MCF 10A (cell line): ENCODE measurements at regions not wholly inside any gene's neighbourhood (a gene's known extent, or its start where the extent isn't known, plus 50 kb on each side); places are given as distances from the start of the nearest gene placed in this dataset.

Source experiments
- BruUV-seq: library from RNA; stranded (reverse); fragments of 400-500 nt; replicated peaks from 2 replicates; lab custom pipeline; 2021; lab: Mats Ljungman, UMichigan
- CTCF ChIA-PET: fragments of 300-600 bp; sonication (Branson Sonifier 250); formaldehyde crosslinking; extraction: SDS; loops from one replicate; lab custom pipeline; 2021; ENCODE audit warnings: antibody characterized with exemption, inconsistent platforms; lab: Yijun Ruan, JAX
- POLR2A ChIA-PET: fragments of 300-600, 350-650 bp; sonication (Branson Sonifier 250); formaldehyde crosslinking; extraction: SDS; loops from one replicate; lab custom pipeline; 2020; ENCODE audit warnings: antibody characterized with exemption, inconsistent platforms; lab: Yijun Ruan, JAX
- DNase-seq: peaks from one replicate; pipeline ENCODE4 v3.0.0-alpha.2; 2018; ENCODE audit not compliant: unreplicated experiment
- H3K27ac Mint-ChIP-seq: one replicate; pipeline ENCODE4 v1.8.0; 2022; ENCODE audit warnings: mild to moderate bottlenecking, low read depth, mixed read lengths; ENCODE audit not compliant: unreplicated experiment
- H3K27me3 Mint-ChIP-seq: one replicate; pipeline ENCODE4 v1.8.0; 2022; ENCODE audit warnings: mixed read lengths; ENCODE audit not compliant: insufficient read depth, unreplicated experiment
- H3K36me3 Mint-ChIP-seq: one replicate; pipeline ENCODE4 v1.8.0; 2022; ENCODE audit warnings: mild to moderate bottlenecking, moderate library complexity, mixed read lengths; ENCODE audit not compliant: insufficient read depth, unreplicated experiment
- H3K4me1 Mint-ChIP-seq: one replicate; pipeline ENCODE4 v1.8.0; 2022; ENCODE audit warnings: mixed read lengths; ENCODE audit not compliant: insufficient read depth, unreplicated experiment
- H3K4me3 Mint-ChIP-seq: one replicate; pipeline ENCODE4 v1.8.0; 2022; ENCODE audit warnings: mild to moderate bottlenecking, moderate library complexity, mixed read lengths; ENCODE audit not compliant: unreplicated experiment
- H3K9me3 Mint-ChIP-seq: one replicate; pipeline ENCODE4 v1.8.0; 2022; ENCODE audit warnings: mixed read lengths; ENCODE audit not compliant: unreplicated experiment
- intact Hi-C: fragments of 100-400 bp; cut with micrococcal nuclease; formaldehyde crosslinking; loops from 2 replicates; pipeline ENCODE4 v1.14.1; 2022
- TF ChIP-seq, protein P1 (sequence below): fragments of 200-600 bp; IDR thresholded peaks from one replicate; pipeline ENCODE4 v1.8.0; 2022; ENCODE audit warnings: antibody characterized with exemption, mild to moderate bottlenecking; ENCODE audit not compliant: unreplicated experiment

GRCh38 chr10:62746951-62747729 lies 57.4 kb upstream of the ADO start:
- H3K27ac Mint-ChIP-seq = no peak overlapping the region
- ChIA-PET POLR2A (no interaction called here), CTCF (no interaction called here)
- no peaks in the 10 kb centered on the region for H3K27me3 Mint-ChIP-seq
- no peak for DNase-seq
- no peak overlapping the region for H3K4me3 Mint-ChIP-seq
- H3K9me3 Mint-ChIP-seq = no peaks in the 10 kb centered on the region
- TF ChIP-seq, protein P1, sequence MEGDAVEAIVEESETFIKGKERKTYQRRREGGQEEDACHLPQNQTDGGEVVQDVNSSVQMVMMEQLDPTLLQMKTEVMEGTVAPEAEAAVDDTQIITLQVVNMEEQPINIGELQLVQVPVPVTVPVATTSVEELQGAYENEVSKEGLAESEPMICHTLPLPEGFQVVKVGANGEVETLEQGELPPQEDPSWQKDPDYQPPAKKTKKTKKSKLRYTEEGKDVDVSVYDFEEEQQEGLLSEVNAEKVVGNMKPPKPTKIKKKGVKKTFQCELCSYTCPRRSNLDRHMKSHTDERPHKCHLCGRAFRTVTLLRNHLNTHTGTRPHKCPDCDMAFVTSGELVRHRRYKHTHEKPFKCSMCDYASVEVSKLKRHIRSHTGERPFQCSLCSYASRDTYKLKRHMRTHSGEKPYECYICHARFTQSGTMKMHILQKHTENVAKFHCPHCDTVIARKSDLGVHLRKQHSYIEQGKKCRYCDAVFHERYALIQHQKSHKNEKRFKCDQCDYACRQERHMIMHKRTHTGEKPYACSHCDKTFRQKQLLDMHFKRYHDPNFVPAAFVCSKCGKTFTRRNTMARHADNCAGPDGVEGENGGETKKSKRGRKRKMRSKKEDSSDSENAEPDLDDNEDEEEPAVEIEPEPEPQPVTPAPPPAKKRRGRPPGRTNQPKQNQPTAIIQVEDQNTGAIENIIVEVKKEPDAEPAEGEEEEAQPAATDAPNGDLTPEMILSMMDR = no peak
- H3K36me3 Mint-ChIP-seq = no peaks in the 10 kb centered on the region
- no peaks in the 10 kb centered on the region for H3K4me1 Mint-ChIP-seq
- intact Hi-C loops = no loop called here
- no TSS peak for BruUV-seq

- no peaks in the 10 kb centered on the region for H3K27me3 Mint-ChIP-seq
- TF ChIP-seq, protein P1 = no peak
- no peaks in the 10 kb centered on the region for H3K9me3 Mint-ChIP-seq
- no TSS peak for BruUV-seq
- DNase-seq = no peak
- ChIA-PET CTCF (interaction anchor here (0.5 to 0.7 kb wide), 2 partner anchors 9 to 48 kb away, joined by 3 to 4 read pairs; no protein-coding TSS in a partner anchor), POLR2A (no interaction called here)
- no peak overlapping the region for H3K4me3 Mint-ChIP-seq
- no peak overlapping the region for H3K27ac Mint-ChIP-seq
- intact Hi-C loops = no loop called here
- no peaks in the 10 kb centered on the region for H3K4me1 Mint-ChIP-seq
- no peaks in the 10 kb centered on the region for H3K36me3 Mint-ChIP-seq
Measured at GRCh38 chr10:62748386-62748785, 56.1 kb upstream of the ADO start.

DNA sequence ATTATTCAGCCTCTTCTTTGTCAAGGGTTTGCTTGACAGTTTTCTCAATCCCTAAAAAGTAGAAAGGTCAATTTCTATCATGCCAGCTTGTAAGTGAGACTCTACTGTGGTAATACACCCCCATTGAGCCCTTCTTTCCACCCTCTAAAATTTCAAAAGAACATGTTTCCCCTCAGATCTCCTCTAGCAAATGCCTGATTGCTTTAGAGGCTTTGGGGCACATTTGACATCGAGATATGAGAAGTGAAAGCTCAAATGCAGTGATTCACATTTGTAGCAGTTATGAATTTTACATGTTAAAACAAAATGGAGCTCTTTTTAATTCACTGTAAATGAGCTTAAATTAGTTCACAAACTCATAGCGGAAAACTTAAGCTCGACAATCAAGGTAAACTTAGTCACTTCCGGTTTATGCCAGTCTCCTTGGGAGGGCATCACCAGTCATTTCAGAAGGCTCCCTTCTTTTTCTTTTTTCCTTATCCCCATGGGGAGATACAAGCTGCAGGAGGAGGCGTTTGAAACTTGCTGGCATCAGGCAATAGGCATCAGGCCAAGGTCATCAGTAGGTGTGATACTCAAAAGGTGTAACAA lies 55.3 kb upstream of the ADO start:
- intact Hi-C loops = no loop called here
- POLR2A ChIA-PET = no interaction called here
- TF ChIP-seq, protein P1 = no peak
- Mint-ChIP-seq H3K27ac (no peak overlapping the region), H3K36me3 (no peaks in the 10 kb centered on the region), H3K9me3 (no peaks in the 10 kb centered on the region), H3K27me3 (peaks cover 2% of the 10 kb centered on the region), H3K4me1 (no peaks in the 10 kb centered on the region), H3K4me3 (no peak overlapping the region)
- CTCF ChIA-PET = interaction anchor here (0.5 to 1.2 kb wide), 4 partner anchors 8 to 256 kb away, joined by 3 to 4 read pairs (median 3); no protein-coding TSS in a partner anchor
- no peak for DNase-seq
- no TSS peak for BruUV-seq
